HK-2 (cell line): ENCODE measurements at regions not wholly inside any gene's neighbourhood (a gene's known extent, or its start where the extent isn't known, plus 50 kb on each side); places are given as distances from the start of the nearest gene placed in this dataset.

Experiments
- DNase-seq: peaks from one replicate; pipeline ENCODE4 v3.0.0-alpha.2; 2018; ENCODE audit not compliant: unreplicated experiment

- DNase-seq: no peak
These were observed 51.3 kb upstream of the PFKP start for GRCh38 chr10:3016016-3016415.

GRCh38 chr10:3014968-3015367, 52.4 kb upstream of the PFKP start:
- DNase-seq: no peak

- no peak for DNase-seq
These were observed 55.1 kb upstream of the PFKP start for GRCh38 chr10:3012223-3012622.

GRCh38 chr10:3010816-3011460, 56.4 kb upstream of the PFKP start:
- no peak for DNase-seq

GRCh38 chr10:3010334-3010733, 57.0 kb upstream of the PFKP start:
- DNase-seq: no peak

GRCh38 chr10:3009341-3009740, 58.0 kb upstream of the PFKP start:
- no peak for DNase-seq

- no peak for DNase-seq
These were observed 58.7 kb upstream of the PFKP start for GRCh38 chr10:3008518-3009195.

GRCh38 chr10:3006607-3007006, 60.7 kb upstream of the PFKP start:
- no peak for DNase-seq

GRCh38 chr10:3006093-3006492, 61.3 kb upstream of the PFKP start:
- DNase-seq: no peak

GRCh38 chr10:3002304-3002703, 65.0 kb upstream of the PFKP start:
- DNase-seq: no peak

- no peak for DNase-seq
These were observed 67.3 kb upstream of the PFKP start for GRCh38 chr10:3000048-3000447.

- no peak for DNase-seq
These were observed 73.0 kb upstream of the PFKP start for GRCh38 chr10:2994221-2994961.

- no peak for DNase-seq
These were observed 73.7 kb upstream of the PFKP start for GRCh38 chr10:2993636-2994035.

- no peak for DNase-seq
These were observed 74.7 kb upstream of the PFKP start for GRCh38 chr10:2992401-2993198.

GRCh38 chr10:2990764-2991163, 76.6 kb upstream of the PFKP start:
- DNase-seq: no peak

- no peak for DNase-seq
These were observed 77.9 kb upstream of the PFKP start for GRCh38 chr10:2989292-2989947.

- DNase-seq: no peak
These were observed 80.1 kb upstream of the PFKP start for GRCh38 chr10:2987185-2987768.

- DNase-seq: no peak
These were observed 81.0 kb upstream of the PFKP start for GRCh38 chr10:2986391-2986801.

GRCh38 chr10:2985729-2986232, 81.6 kb upstream of the PFKP start:
- peak; percentile 48 for DNase-seq

GRCh38 chr10:2984682-2985081, 82.7 kb upstream of the PFKP start:
- no peak for DNase-seq

GRCh38 chr10:2982146-2982545, 85.2 kb upstream of the PFKP start:
- DNase-seq: no peak
